Vagina (tissue), 2 donors: ENCODE measurements at regions not wholly inside any gene's neighbourhood (a gene's known extent, or its start where the extent isn't known, plus 50 kb on each side); places are given as distances from the start of the nearest gene placed in this dataset.

ENCODE experiments used
- DNase-seq, 2 donors: peaks; one replicate each; pipeline ENCODE4 v3.0.0-alpha.2; 2017; ENCODE audit errors: extremely low spot score in 2 of 2
- H3K27ac ChIP-seq: fragments of 200-600 bp; sonication (generic); one replicate; pipeline ENCODE4 v1.5.1; 2019
- H3K27me3 ChIP-seq: fragments of 200-600 bp; sonication (generic); one replicate; pipeline ENCODE4 v1.5.1; 2019
- H3K36me3 ChIP-seq, 2 donors: fragments of 200-600 bp; sonication (generic); one replicate each; pipeline ENCODE4 v1.5.1; 2017 to 2019
- H3K4me1 ChIP-seq: fragments of 200-600 bp; sonication (generic); one replicate; pipeline ENCODE4 v1.5.1; 2019
- H3K4me3 ChIP-seq, 2 donors: fragments of 200-600 bp; sonication (generic); 1 replicate in 1 of 2; 2 replicates in 1 of 2; pipeline ENCODE4 v1.5.1; 2016 to 2019
- H3K9me3 ChIP-seq: fragments of 200-600 bp; sonication (generic); one replicate; pipeline ENCODE4 v1.5.1; 2019
- POLR2A ChIP-seq, 2 donors: fragments of 450-650 bp; IDR thresholded peaks; one replicate each; pipeline ENCODE4 v1.6.1; 2017; ENCODE audit warnings: antibody characterized with exemption in 2 of 2, mild to moderate bottlenecking in 2 of 2, moderate library complexity in 2 of 2
- POLR2AphosphoS5 ChIP-seq, 2 donors: sonication (generic); formaldehyde crosslinking; IDR thresholded peaks; one replicate each; pipeline ENCODE4 v1.9.0; 2017; ENCODE audit warnings: antibody characterized with exemption in 2 of 2, mild to moderate bottlenecking in 2 of 2, low read depth in 1 of 2; ENCODE audit not compliant: insufficient read depth in 1 of 2
- intact Hi-C: fragments of 100-400 bp; cut with DNase I; formaldehyde crosslinking; loops from one replicate; pipeline ENCODE4 v1.15.1; 2023
- TF ChIP-seq, protein P1 (sequence below), 3 experiments: fragments of 450-650 bp in 2 of 3; fragments of 200-600 bp in 1 of 3; sonication (generic) in 1 of 3; IDR thresholded peaks; one replicate each; pipeline ENCODE4 v1.5.1; 2017 to 2019; ENCODE audit warnings: antibody characterized with exemption in 3 of 3, mild to moderate bottlenecking in 2 of 3, moderate library complexity in 2 of 3

DNA sequence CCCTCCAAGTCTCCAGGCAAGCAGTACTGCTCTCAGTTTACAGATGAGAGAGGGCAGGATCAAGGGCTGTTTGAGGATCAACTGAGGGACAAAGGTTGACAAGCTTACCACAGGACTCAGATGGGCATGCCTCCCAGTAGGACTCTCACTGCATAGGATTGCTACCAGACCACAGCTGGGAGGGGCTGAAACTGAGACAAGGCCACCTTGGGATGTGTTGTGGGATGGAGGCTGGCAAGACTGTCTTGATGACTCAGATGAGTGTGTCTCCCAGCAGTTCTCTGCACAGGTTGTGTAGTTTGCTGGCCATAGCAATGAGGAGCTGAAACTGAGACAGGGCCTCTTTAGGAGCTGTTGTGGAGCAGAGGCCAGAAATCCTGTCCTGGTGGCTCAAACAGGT is 222.2 kb upstream of the IRX1 start:
- Histone ChIP-seq H3K4me3 (no peak overlapping the region), H3K36me3 (no peaks in the 10 kb centered on the region), H3K27ac (no peak overlapping the region), H3K4me1 (no peaks in the 10 kb centered on the region), H3K27me3 (no peaks in the 10 kb centered on the region), H3K9me3 (peaks cover 6% of the 10 kb centered on the region)
- intact Hi-C loops, result no loop called here
- peak; percentile 62 to 67 for DNase-seq
- TF ChIP-seq POLR2A (IDR thresholded peaks at IDR 0.05), result no peak
- no peak for TF ChIP-seq POLR2AphosphoS5 (IDR thresholded peaks at IDR 0.05; ENCODE audit: insufficient read depth in 1 of 2, low read depth in 1 of 2)
- TF ChIP-seq, protein P1, sequence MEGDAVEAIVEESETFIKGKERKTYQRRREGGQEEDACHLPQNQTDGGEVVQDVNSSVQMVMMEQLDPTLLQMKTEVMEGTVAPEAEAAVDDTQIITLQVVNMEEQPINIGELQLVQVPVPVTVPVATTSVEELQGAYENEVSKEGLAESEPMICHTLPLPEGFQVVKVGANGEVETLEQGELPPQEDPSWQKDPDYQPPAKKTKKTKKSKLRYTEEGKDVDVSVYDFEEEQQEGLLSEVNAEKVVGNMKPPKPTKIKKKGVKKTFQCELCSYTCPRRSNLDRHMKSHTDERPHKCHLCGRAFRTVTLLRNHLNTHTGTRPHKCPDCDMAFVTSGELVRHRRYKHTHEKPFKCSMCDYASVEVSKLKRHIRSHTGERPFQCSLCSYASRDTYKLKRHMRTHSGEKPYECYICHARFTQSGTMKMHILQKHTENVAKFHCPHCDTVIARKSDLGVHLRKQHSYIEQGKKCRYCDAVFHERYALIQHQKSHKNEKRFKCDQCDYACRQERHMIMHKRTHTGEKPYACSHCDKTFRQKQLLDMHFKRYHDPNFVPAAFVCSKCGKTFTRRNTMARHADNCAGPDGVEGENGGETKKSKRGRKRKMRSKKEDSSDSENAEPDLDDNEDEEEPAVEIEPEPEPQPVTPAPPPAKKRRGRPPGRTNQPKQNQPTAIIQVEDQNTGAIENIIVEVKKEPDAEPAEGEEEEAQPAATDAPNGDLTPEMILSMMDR (IDR thresholded peaks at IDR 0.05), result no peak

DNA sequence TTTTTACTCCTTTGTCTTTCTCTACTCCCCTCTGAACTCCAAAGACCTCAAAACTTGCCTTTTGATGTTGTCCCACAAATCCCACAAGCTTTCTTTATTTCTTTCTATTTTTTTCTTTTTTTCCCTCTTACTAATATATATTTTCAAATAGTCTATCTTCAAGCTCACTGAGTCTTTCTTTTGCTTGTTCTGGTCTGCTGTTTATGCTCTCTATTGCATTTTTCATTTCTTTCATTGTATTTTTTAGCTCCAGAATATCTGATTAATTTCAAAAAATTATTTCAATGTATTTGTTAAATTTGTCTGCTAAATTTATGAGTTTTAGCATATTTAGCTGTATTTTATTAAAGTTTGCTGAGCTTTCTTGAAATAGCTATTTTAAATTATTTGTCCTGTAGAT is 223.3 kb upstream of the IRX1 start:
- intact Hi-C loops, result no loop called here

DNA sequence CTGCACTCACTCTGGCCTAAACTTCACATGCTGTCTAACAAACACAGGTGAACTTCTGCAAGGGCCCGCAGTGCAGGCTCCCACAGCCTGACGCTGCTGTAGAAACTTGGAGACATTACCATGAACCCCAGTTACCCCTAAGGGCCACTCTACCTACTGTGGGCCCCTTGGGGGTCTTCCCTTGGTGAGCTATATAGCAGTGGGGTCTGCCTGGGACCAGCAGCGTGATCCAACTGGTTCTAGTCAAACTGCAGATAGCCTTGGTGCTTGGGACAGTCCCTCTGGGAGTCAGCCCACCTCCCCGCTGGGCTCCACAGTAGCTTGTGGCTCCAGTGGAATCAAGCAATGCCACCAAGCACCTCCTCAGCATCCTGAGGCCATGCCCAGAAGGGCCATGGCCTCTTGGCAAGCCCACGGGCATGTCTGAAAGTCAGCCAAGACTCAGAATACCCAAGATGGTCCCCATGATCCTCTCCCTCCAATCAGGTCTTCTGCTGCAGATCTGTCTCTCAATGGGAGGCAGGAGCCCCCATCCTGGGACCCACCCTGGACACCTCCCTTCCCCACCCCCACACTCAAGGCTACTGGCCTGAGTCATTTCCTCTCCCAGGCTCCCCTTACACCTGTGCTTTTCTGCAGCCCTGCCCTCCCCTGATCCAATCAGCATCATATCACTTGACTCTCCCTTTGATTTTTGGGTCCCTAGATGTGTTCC is 230.0 kb upstream of the IRX1 start:
- no peaks in the 10 kb centered on the region for H3K36me3 ChIP-seq
- no peak overlapping the region for H3K4me3 ChIP-seq
- DNase-seq, result peak; percentile 79 to 84
- intact Hi-C loops, result no loop called here
- no peaks in the 10 kb centered on the region for H3K9me3 ChIP-seq
- no peaks in the 10 kb centered on the region for H3K4me1 ChIP-seq
- H3K27me3 ChIP-seq, result no peaks in the 10 kb centered on the region
- H3K27ac ChIP-seq, result no peak overlapping the region
- TF ChIP-seq POLR2AphosphoS5 (IDR thresholded peaks at IDR 0.05; ENCODE audit: insufficient read depth in 1 of 2, low read depth in 1 of 2) (no peak), POLR2A (IDR thresholded peaks at IDR 0.05) (no peak)
- TF ChIP-seq, protein P1 (IDR thresholded peaks at IDR 0.05), result no peak

More for the DNA sequence above, 223.3 kb upstream of the IRX1 start:
- Histone ChIP-seq H3K9me3 (peaks cover 6% of the 10 kb centered on the region), H3K4me3 (no peak overlapping the region), H3K27ac (no peak overlapping the region), H3K27me3 (no peaks in the 10 kb centered on the region), H3K36me3 (no peaks in the 10 kb centered on the region), H3K4me1 (no peaks in the 10 kb centered on the region)
- no peak for TF ChIP-seq POLR2A (IDR thresholded peaks at IDR 0.05)
- TF ChIP-seq POLR2AphosphoS5 (IDR thresholded peaks at IDR 0.05; ENCODE audit: insufficient read depth in 1 of 2, low read depth in 1 of 2), result no peak
- TF ChIP-seq, protein P1 (IDR thresholded peaks at IDR 0.05), result no peak
- no peak for DNase-seq

DNA sequence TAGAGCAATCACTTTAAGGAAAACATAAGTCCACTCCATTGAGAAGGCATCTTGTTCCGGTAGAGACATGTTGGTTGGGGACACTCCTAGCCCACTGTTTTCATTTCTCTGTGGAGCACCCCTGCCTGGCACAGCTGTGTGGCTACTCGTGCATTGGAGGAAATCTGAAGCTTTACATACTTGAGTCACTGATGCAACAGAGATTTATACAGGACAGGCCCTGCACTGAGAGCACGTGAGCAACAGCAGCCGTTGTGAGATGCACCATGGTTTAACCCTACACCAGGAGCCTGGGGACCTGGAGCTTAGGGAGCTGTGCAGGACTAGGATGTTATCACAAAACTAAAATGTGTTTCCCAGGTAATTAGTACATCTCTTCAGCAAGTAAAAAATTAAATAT is 230.7 kb upstream of the IRX1 start:
- H3K36me3 ChIP-seq, result no peaks in the 10 kb centered on the region
- H3K4me1 ChIP-seq, result no peaks in the 10 kb centered on the region
- TF ChIP-seq, protein P1 (IDR thresholded peaks at IDR 0.05), result no peak
- no peak for TF ChIP-seq POLR2AphosphoS5 (IDR thresholded peaks at IDR 0.05; ENCODE audit: insufficient read depth in 1 of 2, low read depth in 1 of 2)
- no peak for TF ChIP-seq POLR2A (IDR thresholded peaks at IDR 0.05)
- H3K27me3 ChIP-seq, result no peaks in the 10 kb centered on the region
- intact Hi-C loops, result no loop called here
- DNase-seq, result peak; percentile 49 to 77
- H3K9me3 ChIP-seq, result no peaks in the 10 kb centered on the region
- H3K27ac ChIP-seq, result no peak overlapping the region
- no peak overlapping the region for H3K4me3 ChIP-seq

DNA sequence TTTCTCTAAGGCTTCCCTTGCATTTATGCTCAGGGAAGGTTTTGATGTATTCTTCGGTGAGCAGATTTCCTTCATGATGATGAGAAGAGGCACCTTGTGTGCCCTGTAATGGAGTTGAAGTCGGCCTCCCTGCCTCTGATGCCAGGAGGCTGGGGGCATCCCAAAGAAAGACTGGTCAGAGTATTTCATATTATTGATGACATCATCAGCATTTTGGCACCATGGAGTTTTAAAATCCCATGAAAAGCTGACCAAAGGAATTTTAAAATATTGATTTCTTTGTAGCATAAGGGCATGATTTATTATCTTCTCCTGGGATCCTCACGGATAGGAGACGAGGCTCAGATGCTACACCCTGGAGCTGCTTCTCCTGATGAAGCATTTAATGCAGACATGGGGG is 231.2 kb upstream of the IRX1 start:
- intact Hi-C loops, result no loop called here
- Histone ChIP-seq H3K4me1 (no peaks in the 10 kb centered on the region), H3K9me3 (no peaks in the 10 kb centered on the region), H3K36me3 (no peaks in the 10 kb centered on the region), H3K27me3 (no peaks in the 10 kb centered on the region), H3K27ac (no peak overlapping the region), H3K4me3 (no peak overlapping the region)
- no peak for DNase-seq
- no peak for TF ChIP-seq POLR2A (IDR thresholded peaks at IDR 0.05)
- TF ChIP-seq POLR2AphosphoS5 (IDR thresholded peaks at IDR 0.05; ENCODE audit: insufficient read depth in 1 of 2, low read depth in 1 of 2), result no peak
- TF ChIP-seq, protein P1 (IDR thresholded peaks at IDR 0.05), result no peak
